K562 (cell line): ENCODE measurements at regions not wholly inside any gene's neighbourhood (a gene's known extent, or its start where the extent isn't known, plus 50 kb on each side); places are given as distances from the start of the nearest gene placed in this dataset.
A peak's percentile ranks its signal among the peaks of the same experiment; 100 is the strongest.

Experiments
- ATAC-seq: fragments of 200-7000 bp; cut with Tn5 transposase; 3 replicates; pipeline ENCODE4 v1.9.1; 2020; ENCODE audit warnings: moderate library complexity
- BruUV-seq: library from RNA; stranded (reverse); fragments of 400-500 nt; replicated peaks from 2 replicates; lab custom pipeline; 2021; lab: Mats Ljungman, UMichigan
- CTCF ChIA-PET: fragments of 300-600 bp; formaldehyde crosslinking; extraction: SDS; loops from one replicate; lab custom pipeline; 2021; ENCODE audit warnings: low intra/inter-chr PET ratio; lab: Yijun Ruan, JAX
- POLR2A ChIA-PET: fragments of 300-600, 350-650 bp; sonication (Branson Sonifier 250); formaldehyde crosslinking; extraction: SDS; loops from one replicate; lab custom pipeline; 2021; ENCODE audit warnings: antibody characterized with exemption, inconsistent platforms; lab: Yijun Ruan, JAX
- DNase-seq, 4 experiments: peaks; one replicate each; pipeline versions ENCODE4 v3.0.0 to v3.0.0-alpha.2; 2011 to 2018; ENCODE audit warnings: low spot score in 3 of 4, mixed read lengths in 3 of 4; ENCODE audit errors: extremely low read depth in 1 of 4
- FAIRE-seq: peaks from 2 replicates; lab custom pipeline; 2011; peaks lifted over from hg19 to GRCh38; lab: Jason Lieb, UNC
- H2AFZ ChIP-seq: 2 replicates; pipeline ENCODE4 v1.6.0; 2011; ENCODE audit warnings: low read depth, low read length, control low read depth, inconsistent platforms
- H3K27ac ChIP-seq: fragments of 200-600 bp; 3 replicates; pipeline ENCODE4 v1.8.0; 2011; ENCODE audit warnings: low read depth, mild to moderate bottlenecking, control low read depth, inconsistent platforms, low read length, moderate library complexity, mixed read lengths; ENCODE audit errors: extremely low read depth
- H3K27me3 ChIP-seq, 2 experiments: fragments of 300-600 bp in 1 of 2; 2 replicates in 1 of 2; 3 replicates in 1 of 2; pipeline versions ENCODE4 v1.6.0 to v1.8.0; 2011; ENCODE audit warnings: inconsistent platforms in 2 of 2, low read length in 2 of 2, mild to moderate bottlenecking in 1 of 2, mixed read lengths in 1 of 2, moderate library complexity in 1 of 2; ENCODE audit not compliant: control insufficient read depth in 2 of 2, insufficient read depth in 2 of 2
- H3K36me3 ChIP-seq: fragments of 300-600 bp; 3 replicates; pipeline ENCODE4 v1.8.0; 2011; ENCODE audit warnings: mild to moderate bottlenecking, low read length, inconsistent platforms; ENCODE audit not compliant: control insufficient read depth, insufficient read depth
- H3K4me1 ChIP-seq, 2 experiments: fragments of 200-600 bp in 1 of 2; replicated peaks in 1 of 2; 2 replicates in 1 of 2; 3 replicates in 1 of 2; pipeline versions ENCODE4 v1.5.1 to v1.8.0; 2011; ENCODE audit warnings: inconsistent platforms in 2 of 2, low read length in 2 of 2, mild to moderate bottlenecking in 1 of 2, mixed read lengths in 1 of 2, moderate library complexity in 1 of 2; ENCODE audit not compliant: control insufficient read depth in 2 of 2, insufficient read depth in 2 of 2
- H3K4me2 ChIP-seq: 2 replicates; pipeline ENCODE4 v1.6.1; 2011; ENCODE audit warnings: low read length, control low read depth, inconsistent platforms, mixed read lengths; ENCODE audit not compliant: insufficient read depth
- H3K4me3 ChIP-seq: fragments of 200-600 bp; sonication (generic), shearing (Covaris generic); 2 replicates; pipeline ENCODE4 v1.5.1; 2016; ENCODE audit warnings: control low read depth, inconsistent platforms
- H3K79me2 ChIP-seq: fragments of 200-600 bp; 3 replicates; pipeline ENCODE4 v1.8.0; 2011; ENCODE audit warnings: low read length, inconsistent platforms; ENCODE audit not compliant: control insufficient read depth, insufficient read depth
- H3K9ac ChIP-seq, 2 experiments: 2 replicates each; pipeline versions ENCODE4 v1.6.0 to v1.6.1; 2011; ENCODE audit warnings: low read depth in 2 of 2, low read length in 2 of 2, control low read depth in 1 of 2, inconsistent platforms in 1 of 2, mild to moderate bottlenecking in 1 of 2, mixed read lengths in 1 of 2; ENCODE audit not compliant: insufficient read depth in 1 of 2
- H3K9me1 ChIP-seq: one replicate; pipeline ENCODE4 v1.6.0; 2011; ENCODE audit warnings: inconsistent platforms, mild to moderate bottlenecking, low read length, moderate library complexity; ENCODE audit not compliant: control insufficient read depth, insufficient read depth
- H3K9me3 ChIP-seq: replicated peaks from 2 replicates; pipeline ENCODE4 v1.5.1; 2011; ENCODE audit warnings: low read depth, low read length, inconsistent platforms; ENCODE audit not compliant: control insufficient read depth, insufficient read depth
- H4K20me1 ChIP-seq: replicated peaks from 2 replicates; pipeline ENCODE4 v1.6.1; 2011; ENCODE audit warnings: low read length, inconsistent platforms, mixed read lengths; ENCODE audit not compliant: control insufficient read depth, insufficient read depth
- ARID1B ChIP-seq: fragments of 450-650 bp; IDR thresholded peaks from 2 replicates; pipeline ENCODE4 v1.6.1; 2016; ENCODE audit warnings: antibody characterized with exemption, mild to moderate bottlenecking, inconsistent platforms
- ATF7 ChIP-seq: fragments of 450-650 bp; IDR thresholded peaks from 2 replicates; pipeline ENCODE4 v1.7.1; 2014; ENCODE audit warnings: mild to moderate bottlenecking, moderate library complexity
- FOXJ2 ChIP-seq: fragments of 200-800 bp; sonication (Bioruptor generic); IDR thresholded peaks from 2 replicates; pipeline ENCODE4 v1.6.1; 2016; ENCODE audit warnings: missing genetic modification characterization, missing compliant biosample characterization
- GTF2F1 ChIP-seq: IDR thresholded peaks from 2 replicates; pipeline ENCODE4 v1.6.1; 2011; ENCODE audit warnings: low read depth, low read length, improper control_type of control experiment
- KLF1 ChIP-seq: fragments of 450-650 bp; IDR thresholded peaks from 2 replicates; pipeline ENCODE4 v1.6.1; 2016; ENCODE audit warnings: missing genetic modification characterization, missing compliant biosample characterization
- MCM2 ChIP-seq: fragments of 450-650 bp; IDR thresholded peaks from 2 replicates; pipeline ENCODE4 v1.6.1; 2017; ENCODE audit warnings: low read depth, mild to moderate bottlenecking
- NUFIP1 ChIP-seq: fragments of 450-650 bp; IDR thresholded peaks from 2 replicates; pipeline ENCODE4 v1.6.1; 2018; ENCODE audit not compliant: partially characterized antibody
- PHB ChIP-seq: fragments of 250-450 bp; sonication (Bioruptor Pico); IDR thresholded peaks from 2 replicates; pipeline ENCODE4 v1.5.0; 2021
- SMARCA4 ChIP-seq: fragments of 450-650 bp; IDR thresholded peaks from 2 replicates; pipeline ENCODE4 v1.6.1; 2016
- SMARCC2 ChIP-seq: fragments of 450-650 bp; IDR thresholded peaks from 2 replicates; pipeline ENCODE4 v1.6.1; 2017; ENCODE audit warnings: antibody characterized with exemption, moderate library complexity, mild to moderate bottlenecking, low read depth
- ZC3H11A ChIP-seq: IDR thresholded peaks from 2 replicates; pipeline ENCODE4 v1.6.1; 2012; ENCODE audit warnings: low read depth, low read length, improper control_type of control experiment
- ZEB2 ChIP-seq: fragments of 450-650 bp; IDR thresholded peaks from 2 replicates; pipeline ENCODE4 v1.6.1; 2016
- ZNF12 ChIP-seq: sonication (generic); formaldehyde crosslinking; IDR thresholded peaks from 2 replicates; pipeline ENCODE4 v1.4.0; 2020; ENCODE audit warnings: mild to moderate bottlenecking, missing genetic modification reagents
- ZNF133 ChIP-seq: fragments of 250-450 bp; sonication (Bioruptor Pico); IDR thresholded peaks from 2 replicates; pipeline ENCODE4 v1.4.0; 2020; ENCODE audit warnings: mild to moderate bottlenecking
- ZNF239 ChIP-seq: fragments of 250-450 bp; sonication (Bioruptor Pico); IDR thresholded peaks from 2 replicates; pipeline ENCODE4 v1.4.0; 2020; ENCODE audit warnings: mild to moderate bottlenecking
- ZNF583 ChIP-seq: fragments of 250-450 bp; sonication (Bioruptor Pico); IDR thresholded peaks from 2 replicates; pipeline ENCODE4 v1.4.0; 2020
- ZNF644 ChIP-seq: fragments of 200-800 bp; sonication (Bioruptor generic); IDR thresholded peaks from 2 replicates; pipeline ENCODE4 v1.6.1; 2016; ENCODE audit warnings: low read depth, missing genetic modification characterization, missing compliant biosample characterization
- ZNF766 ChIP-seq: fragments of 200-800 bp; sonication (Bioruptor generic); conservative IDR thresholded peaks from 2 replicates; pipeline ENCODE4 v1.6.1; 2016; ENCODE audit warnings: missing genetic modification characterization, missing compliant biosample characterization
- WGBS: fragments of 100-300 bp; shearing (Covaris generic); methylation state at CpG from one replicate; pipeline ENCODE4 v1.1.6; 2016; ENCODE audit warnings: low coverage, mixed read lengths; ENCODE audit not compliant: insufficient coverage; ENCODE audit errors: missing lambda C conversion rate; 5-methylcytosine and 5-hydroxymethylcytosine counted together
- in situ Hi-C: fragments of 300-500 bp; cut with MboI; formaldehyde crosslinking; loops from 4 replicates; pipeline ENCODE4 v1.15.0; 2018; ENCODE audit warnings: inconsistent platforms, mixed read lengths
- intact Hi-C: fragments of 100-400 bp; cut with micrococcal nuclease; formaldehyde crosslinking; loops from 2 replicates; pipeline ENCODE4 v1.14.2; 2022
- TF ChIP-seq, protein P1 (sequence below), 2 experiments: IDR thresholded peaks in 1 of 2; conservative IDR thresholded peaks in 1 of 2; 2 replicates each; pipeline ENCODE4 v1.6.1; 2016; ENCODE audit warnings: low read depth in 2 of 2, mild to moderate bottlenecking in 1 of 2, missing compliant biosample characterization in 1 of 2, missing genetic modification characterization in 1 of 2, moderate library complexity in 1 of 2
- TF ChIP-seq, protein P2 (sequence below): fragments of 450-650 bp; IDR thresholded peaks from 2 replicates; pipeline ENCODE4 v1.6.1; 2016; ENCODE audit warnings: mild to moderate bottlenecking

DNA sequence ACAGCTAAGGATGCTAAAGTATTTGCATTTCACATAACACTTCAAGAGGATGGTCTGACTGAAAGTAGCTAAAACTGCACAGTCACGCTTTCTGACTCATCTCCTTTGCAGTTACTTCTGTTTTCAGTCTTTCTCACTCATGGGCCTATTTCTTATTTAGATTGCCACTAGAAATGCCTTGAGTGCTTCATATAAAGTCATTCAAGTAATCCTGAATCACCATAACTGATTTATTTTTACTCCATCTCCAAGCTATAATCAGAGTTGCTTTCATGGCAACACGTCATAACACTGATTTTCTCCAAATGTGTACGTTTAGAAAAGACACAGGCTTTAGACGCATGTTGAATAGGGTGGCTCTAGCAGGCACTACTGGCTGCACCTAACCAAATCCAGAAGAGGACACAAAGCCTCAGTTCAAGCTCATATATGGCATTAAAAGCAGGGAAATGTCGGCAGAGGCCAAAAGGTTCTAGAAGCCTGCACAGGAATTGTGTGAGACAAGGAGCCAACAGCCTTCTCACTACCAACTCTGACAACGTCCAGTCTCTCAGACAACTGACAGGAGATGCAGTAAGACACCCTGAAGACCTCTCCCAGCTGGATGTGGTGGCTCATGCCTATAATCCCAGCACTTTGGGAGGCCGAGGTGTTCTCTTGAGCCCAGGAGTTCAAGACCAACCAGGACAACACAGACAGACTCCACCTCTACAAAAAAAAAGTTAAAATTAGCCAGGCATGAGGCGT is 64.1 kb upstream of the BEND6 start:
- intact Hi-C loops: no loop called here
- TF ChIP-seq ZC3H11A: no peak
- TF ChIP-seq SMARCA4: peak; percentile 86
- no peak for TF ChIP-seq ZEB2
- TF ChIP-seq GTF2F1: no peak
- no peak for TF ChIP-seq ZNF12
- TF ChIP-seq ZNF644: no peak
- no peak for TF ChIP-seq MCM2
- TF ChIP-seq, protein P1, sequence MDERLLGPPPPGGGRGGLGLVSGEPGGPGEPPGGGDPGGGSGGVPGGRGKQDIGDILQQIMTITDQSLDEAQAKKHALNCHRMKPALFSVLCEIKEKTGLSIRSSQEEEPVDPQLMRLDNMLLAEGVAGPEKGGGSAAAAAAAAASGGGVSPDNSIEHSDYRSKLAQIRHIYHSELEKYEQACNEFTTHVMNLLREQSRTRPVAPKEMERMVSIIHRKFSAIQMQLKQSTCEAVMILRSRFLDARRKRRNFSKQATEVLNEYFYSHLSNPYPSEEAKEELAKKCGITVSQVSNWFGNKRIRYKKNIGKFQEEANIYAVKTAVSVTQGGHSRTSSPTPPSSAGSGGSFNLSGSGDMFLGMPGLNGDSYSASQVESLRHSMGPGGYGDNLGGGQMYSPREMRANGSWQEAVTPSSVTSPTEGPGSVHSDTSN (CRISPR knock-in tag; IDR thresholded peaks at IDR 0.05; ENCODE audit: low read depth): no peak
- TF ChIP-seq, protein P1 (tag; conservative IDR thresholded peaks at IDR 0.05; ENCODE audit: low read depth): peak; percentile 56
- no peak for TF ChIP-seq NUFIP1
- peak; percentile 77; the same call in 1 of the 2 replicates for TF ChIP-seq SMARCC2
- TF ChIP-seq ZNF133 (CRISPR knock-in tag): no peak
- TF ChIP-seq ZNF583 (CRISPR knock-in tag): no peak
- peak; percentile 32; the same call in 1 of the 2 replicates for TF ChIP-seq ATF7
- no peak for TF ChIP-seq ZNF239
- TF ChIP-seq ARID1B: peak; percentile 79
- no peak for TF ChIP-seq KLF1 (tag)
- peak; percentile 55; the same call in 1 of the 2 replicates for TF ChIP-seq ZNF766 (CRISPR knock-in tag)
- no peak for TF ChIP-seq PHB (CRISPR knock-in tag)
- 0 out of 2 replicates have a peak, but pooled peaks have one; percentile 41 for TF ChIP-seq FOXJ2 (tag)
- TF ChIP-seq, protein P2, sequence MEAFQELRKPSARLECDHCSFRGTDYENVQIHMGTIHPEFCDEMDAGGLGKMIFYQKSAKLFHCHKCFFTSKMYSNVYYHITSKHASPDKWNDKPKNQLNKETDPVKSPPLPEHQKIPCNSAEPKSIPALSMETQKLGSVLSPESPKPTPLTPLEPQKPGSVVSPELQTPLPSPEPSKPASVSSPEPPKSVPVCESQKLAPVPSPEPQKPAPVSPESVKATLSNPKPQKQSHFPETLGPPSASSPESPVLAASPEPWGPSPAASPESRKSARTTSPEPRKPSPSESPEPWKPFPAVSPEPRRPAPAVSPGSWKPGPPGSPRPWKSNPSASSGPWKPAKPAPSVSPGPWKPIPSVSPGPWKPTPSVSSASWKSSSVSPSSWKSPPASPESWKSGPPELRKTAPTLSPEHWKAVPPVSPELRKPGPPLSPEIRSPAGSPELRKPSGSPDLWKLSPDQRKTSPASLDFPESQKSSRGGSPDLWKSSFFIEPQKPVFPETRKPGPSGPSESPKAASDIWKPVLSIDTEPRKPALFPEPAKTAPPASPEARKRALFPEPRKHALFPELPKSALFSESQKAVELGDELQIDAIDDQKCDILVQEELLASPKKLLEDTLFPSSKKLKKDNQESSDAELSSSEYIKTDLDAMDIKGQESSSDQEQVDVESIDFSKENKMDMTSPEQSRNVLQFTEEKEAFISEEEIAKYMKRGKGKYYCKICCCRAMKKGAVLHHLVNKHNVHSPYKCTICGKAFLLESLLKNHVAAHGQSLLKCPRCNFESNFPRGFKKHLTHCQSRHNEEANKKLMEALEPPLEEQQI: no peak

More for the DNA sequence above, 64.1 kb upstream of the BEND6 start:
- CTCF ChIA-PET: no interaction called here
- ATAC-seq (peak; percentile 92), DNase-seq (peak; percentile 38 to 75 (median 56)), FAIRE-seq (peak; percentile 86)
- Histone ChIP-seq H3K9me3 (no peaks in the 10 kb centered on the region), H3K4me2 (peak overlapping the region; percentile 9), H3K4me1 (peaks cover 0 to 10% of the 10 kb centered on the region in 2 experiments; a peak in 2 of 5 replicates), H3K27me3 (no peaks in the 10 kb centered on the region), H4K20me1 (no peaks in the 10 kb centered on the region), H3K4me3 (no peak overlapping the region), H3K36me3 (no peaks in the 10 kb centered on the region), H3K79me2 (no peaks in the 10 kb centered on the region), H3K9ac (peak overlapping the region in 1 of 2 experiments; percentile 22; a peak in 1 of 4 replicates), H3K9me1 (no peaks in the 10 kb centered on the region), H2AFZ (peak overlapping the region; percentile 70), H3K27ac (peak overlapping the region; percentile 63)
- no TSS peak for BruUV-seq
- in situ Hi-C loops: no loop called here
- POLR2A ChIA-PET: interaction anchor here (1.0 kb wide), 2 partner anchors 11 to 14 kb away, joined by 4 read pairs; no protein-coding TSS in a partner anchor
- WGBS: 40% methylated on average over 8 of the region's 8 CpGs
